Iris pigment epithelial cell (primary cell): ENCODE measurements at regions not wholly inside any gene's neighbourhood (a gene's known extent, or its start where the extent isn't known, plus 50 kb on each side); places are given as distances from the start of the nearest gene placed in this dataset.
"Not testable (repeated sequence)": the region's sequence is repeated elsewhere in the genome, so short reads cannot be mapped to it uniquely, and the experiment has no call there.

Experiments
- DNase-seq: peaks from one replicate; pipeline ENCODE4 v3.0.0-alpha.2; 2011; ENCODE audit warnings: low read depth

DNA sequence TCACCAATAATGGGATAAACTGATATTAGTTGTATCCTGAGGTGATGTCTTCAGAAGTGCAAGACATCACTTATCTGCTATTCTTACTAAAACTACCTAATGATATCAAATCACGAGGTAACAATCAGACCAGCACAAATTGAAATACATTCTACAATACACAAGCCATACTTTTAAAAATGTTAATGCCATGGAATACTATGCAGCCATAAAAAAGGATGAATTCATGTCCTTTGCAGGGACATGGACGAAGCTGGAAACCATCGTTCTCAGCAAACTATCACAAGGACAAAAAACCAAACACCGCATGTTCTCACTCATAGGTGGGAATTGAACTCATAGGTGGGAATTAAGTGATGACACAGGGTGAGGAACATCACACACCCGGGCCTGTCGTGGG lies 129.3 kb downstream of the SST start:
- no peak for DNase-seq

DNA sequence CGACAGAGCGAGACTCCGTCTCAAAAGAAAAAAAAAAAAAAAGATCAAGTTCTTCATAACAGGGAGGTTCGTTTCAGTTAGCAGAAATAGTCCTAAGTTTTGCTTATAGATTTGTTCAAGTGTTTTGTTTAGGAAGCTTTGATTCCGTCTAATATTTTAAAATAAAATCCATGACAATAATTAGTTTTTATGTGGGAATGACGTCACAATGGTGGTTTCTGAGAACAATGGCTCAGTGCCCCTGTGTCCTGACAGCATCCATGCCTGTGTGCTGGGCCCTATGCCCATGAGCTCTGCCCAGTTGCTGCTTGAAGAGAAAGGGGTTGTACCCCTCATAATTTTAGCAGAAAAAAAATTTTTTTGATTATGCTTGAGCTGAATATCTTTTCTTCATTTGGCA lies 134.0 kb downstream of the SST start:
- DNase-seq, result no peak

- DNase-seq, result no peak
Observed at GRCh38 chr3:187533797-187534196, 136.4 kb downstream of the SST start.

DNA sequence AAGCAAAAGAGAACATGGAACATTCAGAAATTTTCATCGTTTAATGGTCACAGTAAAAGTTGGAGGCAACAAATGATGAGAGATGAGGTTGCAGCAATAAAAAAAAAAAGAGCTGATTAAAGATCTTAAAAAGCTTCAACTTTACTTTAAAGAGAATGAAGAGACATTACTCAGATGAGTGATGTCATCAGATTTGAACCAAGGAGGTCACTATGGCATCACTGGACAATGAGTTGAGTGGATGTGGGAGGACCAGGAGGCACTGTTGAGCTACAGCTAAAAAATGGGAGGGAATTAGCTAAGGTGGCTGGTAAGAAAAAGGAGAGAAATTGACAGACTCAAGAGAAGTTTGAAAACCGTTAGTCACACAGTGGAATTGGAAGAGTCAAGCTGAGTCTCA lies 138.4 kb downstream of the SST start:
- DNase-seq, result no peak

- no peak for DNase-seq
Observed at GRCh38 chr3:187522890-187523289, 147.3 kb downstream of the SST start.

DNA sequence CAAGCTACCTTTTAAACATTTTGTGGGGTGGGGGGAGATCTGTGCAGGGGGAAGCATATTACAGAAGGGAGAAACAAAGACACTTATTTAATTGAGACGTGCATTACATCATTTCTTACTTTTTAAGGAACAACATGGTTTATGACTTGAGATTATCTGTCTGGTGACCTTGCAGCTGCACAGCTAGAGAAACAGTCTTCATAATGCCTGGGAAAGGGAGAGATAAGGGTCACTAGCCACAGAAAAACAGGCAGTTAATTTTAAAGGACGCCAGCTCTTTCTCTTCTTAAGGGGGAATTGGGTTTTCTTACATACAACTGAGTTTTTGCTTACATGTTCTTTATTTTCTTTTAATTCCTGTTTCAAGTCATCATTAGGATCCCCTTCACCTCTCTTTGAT lies 147.9 kb downstream of the SST start:
- no peak for DNase-seq

DNA sequence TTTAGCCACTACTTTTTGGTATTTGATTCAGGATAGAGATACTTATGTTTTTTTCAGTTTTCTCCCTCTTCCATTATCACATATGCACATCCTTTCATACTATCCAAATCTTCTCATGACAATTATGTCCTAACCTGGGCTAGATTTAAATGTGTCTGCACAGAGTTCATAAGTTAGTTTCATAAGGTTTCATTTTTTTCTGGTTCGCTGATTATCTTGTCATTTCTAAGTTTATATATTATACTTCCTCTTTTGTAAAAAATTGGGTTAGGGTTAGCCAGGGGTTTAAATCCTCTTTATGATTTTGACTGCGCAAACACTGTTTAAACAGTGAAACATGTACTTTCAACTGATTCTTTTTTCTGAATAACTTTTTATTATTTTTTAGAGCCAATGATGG lies 148.6 kb downstream of the SST start:
- no peak for DNase-seq

GRCh38 chr3:187520027-187520945 lies 149.9 kb downstream of the SST start:
- no peak for DNase-seq

DNA sequence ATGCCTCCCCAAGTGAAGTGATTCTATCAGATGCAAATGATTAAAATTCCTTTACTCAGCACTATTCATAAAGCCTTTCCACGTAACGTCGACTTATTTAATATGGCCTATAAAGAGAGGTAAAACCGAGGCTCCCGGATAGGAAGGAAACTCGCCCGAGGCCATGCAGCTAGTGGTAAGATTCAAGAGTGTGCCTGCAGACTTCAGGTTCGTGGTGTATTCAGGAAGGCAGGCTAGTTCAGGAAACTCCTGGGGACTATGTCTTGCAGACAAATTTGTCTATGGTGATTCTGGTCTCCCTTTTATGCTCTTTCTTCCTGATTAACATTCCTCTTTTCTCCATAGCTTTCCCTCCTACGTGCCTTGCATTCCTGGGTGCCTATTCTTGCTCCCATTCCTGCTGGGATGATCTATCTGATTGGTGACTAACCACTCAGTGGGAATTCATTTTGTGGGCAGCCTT lies 150.7 kb downstream of the SST start:
- DNase-seq, result peak; percentile 7

DNA sequence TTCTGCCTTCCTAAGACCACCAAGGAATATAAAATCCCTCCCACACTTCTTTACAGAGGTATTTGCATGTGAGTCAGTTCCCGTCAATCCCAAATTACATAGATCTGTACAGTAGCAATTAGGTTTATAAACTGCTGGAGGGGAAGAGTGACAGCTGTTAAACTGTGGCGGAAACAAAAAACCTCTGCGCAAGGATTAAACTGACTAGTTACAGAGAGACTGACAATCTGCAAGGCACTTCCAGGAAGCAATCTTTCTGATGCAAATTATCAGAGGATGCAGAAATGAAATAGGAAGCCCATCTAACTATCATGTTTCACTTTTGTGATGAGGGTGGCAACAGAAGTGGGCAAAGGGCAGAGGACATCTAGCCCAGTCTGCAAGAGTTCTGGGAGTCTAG lies 150.4 kb downstream of the RTP4 start:
- DNase-seq, result no peak

DNA sequence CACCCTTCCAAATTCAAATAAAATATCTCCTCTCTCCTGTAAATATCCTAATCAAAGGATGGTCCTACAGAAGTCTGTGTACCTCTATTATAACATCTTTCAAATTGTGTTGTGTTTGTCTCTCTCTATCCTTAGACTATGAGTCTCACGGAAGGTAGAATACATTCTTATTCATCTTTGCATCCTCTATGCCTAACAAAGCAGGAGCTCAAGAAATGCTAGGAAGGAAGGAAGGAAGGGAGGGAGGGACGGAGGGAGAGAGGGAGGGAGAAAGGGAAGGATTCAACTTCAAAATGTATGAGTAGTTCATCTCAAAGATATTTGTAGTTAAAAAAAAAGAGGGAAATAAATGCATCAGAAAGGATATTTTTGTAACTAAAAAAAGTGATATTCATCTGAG lies 150.0 kb downstream of the RTP4 start:
- DNase-seq, result no peak

GRCh38 chr3:187516446-187517185 lies 148.4 kb downstream of the RTP4 start:
- DNase-seq, result no peak

DNA sequence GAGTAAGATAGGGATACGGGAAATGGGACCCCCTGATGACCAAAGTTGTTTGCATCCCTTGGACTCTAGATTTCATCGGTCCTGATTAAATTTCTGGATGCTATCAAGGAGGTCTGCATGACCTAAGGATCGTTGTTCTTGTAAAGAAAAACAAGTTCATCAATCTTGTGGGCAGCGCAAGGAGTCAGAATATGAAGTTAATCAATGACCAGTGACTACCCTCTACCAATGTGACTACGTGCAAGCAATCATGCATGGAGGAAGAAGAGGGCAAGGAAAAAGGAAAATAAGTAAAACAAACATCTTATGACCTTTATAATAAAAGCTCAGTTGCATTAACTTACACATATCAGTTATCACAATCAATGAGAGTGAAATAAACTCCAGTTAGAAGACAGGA lies 139.7 kb downstream of the RTP4 start:
- no peak for DNase-seq

- no peak for DNase-seq
Observed at GRCh38 chr3:187507266-187507665, 139.1 kb downstream of the RTP4 start.

DNA sequence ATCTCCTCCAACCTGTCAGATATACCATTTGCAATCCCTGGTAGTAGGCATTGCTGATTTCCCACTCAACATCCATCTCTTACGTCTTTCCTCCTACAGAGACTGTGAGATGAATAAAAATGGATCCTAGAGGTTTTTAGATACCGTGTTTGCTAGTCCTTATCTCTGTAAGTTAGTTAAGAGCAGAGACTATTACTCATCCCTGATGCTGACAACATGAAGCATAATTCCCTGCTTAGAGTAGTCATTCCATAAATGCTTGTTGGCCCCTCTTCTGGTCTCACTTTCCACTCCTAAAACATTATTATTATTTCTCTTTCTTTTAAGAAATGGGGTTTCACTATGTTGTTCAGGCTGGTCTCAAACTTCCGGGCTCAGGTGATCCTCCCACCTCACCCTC lies 136.2 kb downstream of the RTP4 start:
- peak; percentile 7 for DNase-seq

DNA sequence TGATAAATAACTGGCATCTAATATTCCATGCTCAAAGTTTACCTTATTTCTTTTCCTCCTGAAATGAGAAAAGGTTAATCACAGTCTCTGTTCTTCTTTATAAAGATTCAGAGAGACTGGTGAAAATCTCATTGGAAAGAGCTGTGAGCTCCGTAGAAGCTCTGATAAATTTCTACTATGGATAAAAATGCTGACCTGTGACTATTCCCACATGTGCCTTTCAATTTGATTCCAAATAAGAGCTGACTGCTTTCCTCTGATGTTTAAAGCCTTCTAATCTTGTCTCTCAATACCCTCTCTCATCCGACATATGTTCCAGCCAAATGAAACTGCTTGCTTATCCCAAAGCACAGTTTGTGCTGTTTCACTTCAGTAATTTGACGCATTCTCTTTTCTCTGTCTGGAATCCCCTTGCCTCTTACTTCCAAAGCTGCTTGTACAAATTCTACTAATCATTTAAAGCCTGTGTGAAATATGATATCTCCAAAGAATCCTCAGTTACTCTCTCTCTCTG lies 130.1 kb downstream of the RTP4 start:
- DNase-seq, result no peak

GRCh38 chr3:187497052-187497451 lies 128.9 kb downstream of the RTP4 start:
- peak; percentile 27 for DNase-seq

- DNase-seq, result not testable (repeated sequence)
Observed at GRCh38 chr3:187494056-187494455, 125.9 kb downstream of the RTP4 start.

- no peak for DNase-seq
Observed at GRCh38 chr3:187491371-187491770, 123.2 kb downstream of the RTP4 start.

DNA sequence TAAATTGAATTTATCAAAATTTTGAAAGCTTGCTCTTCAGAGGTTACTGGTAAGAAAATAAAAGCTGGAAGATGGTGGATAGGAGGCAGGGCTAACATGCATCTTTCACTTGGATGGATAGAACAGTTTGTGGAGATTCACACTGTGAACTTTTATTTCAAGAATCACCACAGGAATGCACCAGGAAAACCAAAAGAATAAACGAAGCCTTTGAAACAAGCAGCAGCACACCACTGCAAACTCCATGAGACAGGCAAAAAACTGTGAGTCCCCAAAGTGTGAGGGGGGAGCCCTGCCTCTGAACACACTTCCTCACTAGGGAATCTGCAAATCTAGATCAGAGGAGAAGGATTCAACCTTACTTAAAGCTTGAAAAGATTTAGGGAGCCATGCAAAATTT lies 122.2 kb downstream of the RTP4 start:
- DNase-seq, result peak; percentile 3

DNA sequence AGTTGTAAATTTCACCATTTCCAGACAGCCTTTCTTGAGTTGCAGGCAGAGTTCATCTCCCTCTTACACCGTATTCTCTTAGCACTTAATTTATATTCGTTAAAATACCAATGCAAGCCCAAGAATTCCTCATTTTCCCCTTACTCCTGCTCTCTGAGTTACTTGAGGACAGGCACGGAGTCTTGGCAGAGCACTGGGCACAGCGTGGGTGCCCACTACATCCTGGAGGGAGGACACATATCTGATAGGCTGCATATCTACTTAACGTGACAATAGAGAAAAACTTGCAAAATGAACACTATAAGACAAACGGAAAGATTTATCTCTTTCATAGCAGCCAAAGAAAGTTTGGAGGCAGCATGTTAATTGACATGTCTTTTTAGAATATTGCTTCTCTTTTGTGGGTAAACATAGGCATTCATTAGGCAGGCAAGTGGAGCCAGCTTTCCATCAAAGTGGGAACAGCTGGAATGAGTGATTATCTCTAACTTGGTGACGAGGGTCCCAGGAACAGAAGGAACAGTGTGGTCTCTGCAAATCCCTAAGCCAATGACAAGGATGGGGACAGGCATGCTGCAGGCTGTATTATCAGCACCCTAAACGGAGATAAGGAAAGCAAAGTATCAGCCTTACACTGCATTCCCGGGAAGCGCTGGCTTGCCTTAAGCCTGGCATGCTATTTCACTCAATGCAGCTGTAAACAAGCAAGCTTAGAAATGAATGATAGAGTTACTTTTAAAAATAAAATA lies 116.5 kb downstream of the RTP4 start:
- DNase-seq, result no peak

DNA sequence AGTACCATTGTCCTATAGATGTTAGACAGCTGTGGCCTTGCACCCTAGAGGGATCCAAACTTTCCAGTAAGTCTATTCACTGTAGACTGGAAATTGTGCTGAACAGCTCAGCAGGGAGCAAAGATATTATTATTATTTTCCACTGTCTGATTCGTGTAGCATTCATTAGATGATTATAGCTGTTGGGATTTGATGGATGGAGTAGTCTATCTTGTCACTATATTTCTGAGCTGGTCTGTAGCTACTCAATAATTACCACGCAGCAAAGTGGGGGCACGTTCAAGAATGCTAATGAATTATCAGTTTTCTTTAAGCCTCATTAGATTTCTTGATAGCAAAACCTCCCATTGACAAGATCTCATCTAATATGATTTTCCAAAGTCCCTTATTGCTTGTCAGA lies 113.2 kb downstream of the RTP4 start:
- no peak for DNase-seq
